ENCODE measurements at regions not wholly inside any gene's neighbourhood (a gene's known extent, or its start where the extent isn't known, plus 50 kb on each side); places are given as distances from the start of the nearest gene placed in this dataset.

DNA sequence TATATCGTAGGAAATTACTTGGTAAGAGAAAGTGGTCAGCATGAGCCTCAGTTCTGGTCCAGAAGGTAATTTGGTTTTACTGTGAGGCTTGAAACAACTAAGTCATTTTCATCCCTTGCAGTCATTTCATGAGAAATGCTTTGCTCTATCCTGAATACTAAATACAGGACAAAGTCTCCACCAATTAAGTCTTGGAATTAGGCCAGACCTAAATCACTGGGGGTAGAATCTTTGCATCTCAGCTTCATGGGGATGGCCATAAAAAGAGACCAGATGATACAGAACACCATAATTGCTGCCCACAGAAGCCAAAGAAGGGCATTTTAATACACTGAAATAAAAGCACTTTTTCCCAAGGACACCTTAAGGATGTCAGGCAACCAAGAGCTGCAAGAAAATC lies 277.9 kb upstream of the DCN start:
- TF ChIP-seq GATA2 (IDR thresholded peaks at IDR 0.05; ENCODE audit: low read depth, low read length) (no peak), GATA3 (IDR thresholded peaks at IDR 0.05; ENCODE audit: low read depth, low read length) (no peak)
